CD4-positive, alpha-beta memory T cell (primary cell): ENCODE measurements at regions not wholly inside any gene's neighbourhood (a gene's known extent, or its start where the extent isn't known, plus 50 kb on each side); places are given as distances from the start of the nearest gene placed in this dataset.
"Not testable (repeated sequence)": the region's sequence is repeated elsewhere in the genome, so short reads cannot be mapped to it uniquely, and the experiment has no call there.

Experiments used
- CTCF ChIA-PET: fragments of 350-600 bp; sonication (Branson Sonifier 250); formaldehyde crosslinking; loops from one replicate; lab custom pipeline; 2021; ENCODE audit warnings: inconsistent platforms; ENCODE audit not compliant: partially characterized antibody; lab: Charles Lee
- POLR2A ChIA-PET: fragments of 350-600 bp; sonication (Branson Sonifier 250); formaldehyde crosslinking; loops from one replicate; lab custom pipeline; 2021; ENCODE audit not compliant: partially characterized antibody; lab: Charles Lee
- DNase-seq, 5 donors: peaks; one replicate each; pipeline versions ENCODE4 v3.0.0 to v3.0.0-alpha.2; 2020 to 2022; ENCODE audit warnings: mixed read lengths in 1 of 5
- H3K27ac ChIP-seq: one replicate; pipeline ENCODE4 v1.7.0; 2013; ENCODE audit warnings: low read depth, low read length
- H3K27me3 ChIP-seq: 2 replicates; pipeline ENCODE4 v1.7.0; 2013; ENCODE audit warnings: mild to moderate bottlenecking, low read length, moderate library complexity; ENCODE audit not compliant: insufficient read depth
- H3K36me3 ChIP-seq: 2 replicates; pipeline ENCODE4 v1.7.0; 2013; ENCODE audit warnings: mild to moderate bottlenecking, low read length, moderate library complexity; ENCODE audit not compliant: insufficient read depth
- H3K4me1 ChIP-seq: 2 replicates; pipeline ENCODE4 v1.7.0; 2013; ENCODE audit warnings: mild to moderate bottlenecking, low read length, moderate library complexity; ENCODE audit not compliant: insufficient read depth
- H3K4me3 ChIP-seq, 2 donors: one replicate each; pipeline ENCODE4 v1.7.0; 2013; ENCODE audit warnings: low read length in 2 of 2, mild to moderate bottlenecking in 1 of 2
- H3K9me3 ChIP-seq, 2 donors: one replicate each; pipeline ENCODE4 v1.7.0; 2013; ENCODE audit warnings: low read length in 2 of 2, control low read depth in 1 of 2; ENCODE audit not compliant: control insufficient read depth in 1 of 2
- H3K27ac Mint-ChIP-seq, 7 donors: one replicate each; pipeline ENCODE4 v1.8.0; 2020 to 2021; ENCODE audit warnings: mixed read lengths in 7 of 7, mild to moderate bottlenecking in 6 of 7, inconsistent platforms in 3 of 7, moderate library complexity in 3 of 7
- H3K27me3 Mint-ChIP-seq, 2 donors: one replicate each; pipeline ENCODE4 v1.8.0; 2020 to 2021; ENCODE audit warnings: mixed read lengths in 2 of 2
- H3K36me3 Mint-ChIP-seq, 2 donors: one replicate each; pipeline ENCODE4 v1.8.0; 2020 to 2021; ENCODE audit warnings: mixed read lengths in 2 of 2, inconsistent platforms in 1 of 2, mild to moderate bottlenecking in 1 of 2
- H3K4me1 Mint-ChIP-seq, 4 donors: one replicate each; pipeline ENCODE4 v1.8.0; 2020 to 2021; ENCODE audit warnings: mixed read lengths in 4 of 4, mild to moderate bottlenecking in 1 of 4
- H3K4me3 Mint-ChIP-seq, 8 donors: one replicate each; pipeline ENCODE4 v1.8.0; 2020 to 2021; ENCODE audit warnings: mixed read lengths in 8 of 8, mild to moderate bottlenecking in 7 of 8, moderate library complexity in 6 of 8, inconsistent platforms in 3 of 8
- H3K9me3 Mint-ChIP-seq, 8 donors: one replicate each; pipeline ENCODE4 v1.8.0; 2020 to 2021; ENCODE audit warnings: mixed read lengths in 8 of 8, mild to moderate bottlenecking in 5 of 8, inconsistent platforms in 3 of 8, moderate library complexity in 1 of 8
- intact Hi-C: fragments of 100-400 bp; cut with micrococcal nuclease; formaldehyde crosslinking; loops from one replicate; pipeline ENCODE4 v1.15.1; 2023

- H3K9me3 ChIP-seq, result no peaks in the 10 kb centered on the region
- Mint-ChIP-seq H3K27me3 (no peaks in the 10 kb centered on the region), H3K9me3 (peaks cover 0 to 6% (median 3%) of the 10 kb centered on the region in 8 donors), H3K27ac (no peak overlapping the region), H3K36me3 (no peaks in the 10 kb centered on the region), H3K4me3 (no peak overlapping the region), H3K4me1 (no peaks in the 10 kb centered on the region)
- H3K4me1 ChIP-seq, result no peaks in the 10 kb centered on the region
- H3K4me3 ChIP-seq, result no peak overlapping the region
- H3K27ac ChIP-seq, result no peak overlapping the region
- H3K27me3 ChIP-seq, result no peaks in the 10 kb centered on the region
- CTCF ChIA-PET, result no interaction called here
- intact Hi-C loops, result no loop called here
- H3K36me3 ChIP-seq, result no peaks in the 10 kb centered on the region
- no peak for DNase-seq
- POLR2A ChIA-PET, result no interaction called here
Observed at GRCh38 chr4:94011190-94011589, 182.6 kb downstream of the ATOH1 start.

- H3K27me3 ChIP-seq, result no peaks in the 10 kb centered on the region
- H3K4me1 ChIP-seq, result no peaks in the 10 kb centered on the region
- H3K4me1 Mint-ChIP-seq, result no peaks in the 10 kb centered on the region
- no peak for DNase-seq
- H3K4me3 Mint-ChIP-seq, result no peak overlapping the region
- no peaks in the 10 kb centered on the region for H3K9me3 ChIP-seq
- intact Hi-C loops, result no loop called here
- no peak overlapping the region for H3K27ac Mint-ChIP-seq
- peaks cover 0 to 8% (median 4%) of the 10 kb centered on the region in 8 donors for H3K9me3 Mint-ChIP-seq
- H3K4me3 ChIP-seq, result no peak overlapping the region
- H3K36me3 ChIP-seq, result no peaks in the 10 kb centered on the region
- no peak overlapping the region for H3K27ac ChIP-seq
- no peaks in the 10 kb centered on the region for H3K27me3 Mint-ChIP-seq
- ChIA-PET CTCF (no interaction called here), POLR2A (no interaction called here)
- H3K36me3 Mint-ChIP-seq, result no peaks in the 10 kb centered on the region
Observed at GRCh38 chr4:94014484-94015136, 186.1 kb downstream of the ATOH1 start.

- Mint-ChIP-seq H3K27me3 (no peaks in the 10 kb centered on the region), H3K36me3 (no peaks in the 10 kb centered on the region), H3K4me3 (no peak overlapping the region), H3K9me3 (peaks cover 0 to 8% (median 4%) of the 10 kb centered on the region in 8 donors), H3K4me1 (no peaks in the 10 kb centered on the region), H3K27ac (no peak overlapping the region)
- Histone ChIP-seq H3K4me1 (no peaks in the 10 kb centered on the region), H3K9me3 (no peaks in the 10 kb centered on the region), H3K4me3 (no peak overlapping the region), H3K27ac (no peak overlapping the region), H3K36me3 (no peaks in the 10 kb centered on the region), H3K27me3 (no peaks in the 10 kb centered on the region)
- intact Hi-C loops, result no loop called here
- ChIA-PET CTCF (no interaction called here), POLR2A (no interaction called here)
- DNase-seq, result no peak
Observed at GRCh38 chr4:94015956-94016355, 187.4 kb downstream of the ATOH1 start.

- Mint-ChIP-seq H3K9me3 (peaks cover 0 to 12% (median 1%) of the 10 kb centered on the region in 8 donors), H3K4me1 (no peaks in the 10 kb centered on the region), H3K27me3 (peaks cover 0 to 2% of the 10 kb centered on the region in 2 donors), H3K4me3 (no peak overlapping the region), H3K27ac (no peak overlapping the region), H3K36me3 (no peaks in the 10 kb centered on the region)
- POLR2A ChIA-PET, result no interaction called here
- Histone ChIP-seq H3K9me3 (no peaks in the 10 kb centered on the region), H3K4me3 (no peak overlapping the region), H3K27ac (no peak overlapping the region), H3K36me3 (no peaks in the 10 kb centered on the region), H3K27me3 (no peaks in the 10 kb centered on the region), H3K4me1 (no peaks in the 10 kb centered on the region)
- intact Hi-C loops, result no loop called here
- CTCF ChIA-PET, result no interaction called here
- DNase-seq, result no peak
Observed at GRCh38 chr4:94032754-94033153, 174.9 kb upstream of the SMARCAD1 start.

- H3K4me1 ChIP-seq, result no peaks in the 10 kb centered on the region
- ChIA-PET CTCF (no interaction called here), POLR2A (no interaction called here)
- peaks cover 0 to 2% of the 10 kb centered on the region in 2 donors for H3K27me3 Mint-ChIP-seq
- H3K27me3 ChIP-seq, result no peaks in the 10 kb centered on the region
- no peaks in the 10 kb centered on the region for H3K4me1 Mint-ChIP-seq
- no peak overlapping the region for H3K4me3 ChIP-seq
- intact Hi-C loops, result no loop called here
- no peaks in the 10 kb centered on the region for H3K9me3 ChIP-seq
- no peaks in the 10 kb centered on the region for H3K9me3 Mint-ChIP-seq
- no peak for DNase-seq
- no peak overlapping the region for H3K4me3 Mint-ChIP-seq
- no peak overlapping the region for H3K27ac Mint-ChIP-seq
- no peaks in the 10 kb centered on the region for H3K36me3 ChIP-seq
- no peaks in the 10 kb centered on the region for H3K36me3 Mint-ChIP-seq
- no peak overlapping the region for H3K27ac ChIP-seq
Observed at GRCh38 chr4:94036964-94037363, 170.7 kb upstream of the SMARCAD1 start.

- Mint-ChIP-seq H3K4me3 (no peak overlapping the region), H3K36me3 (no peaks in the 10 kb centered on the region), H3K4me1 (no peaks in the 10 kb centered on the region), H3K27me3 (no peaks in the 10 kb centered on the region), H3K27ac (no peak overlapping the region), H3K9me3 (peaks cover 0 to 2% (median 0%) of the 10 kb centered on the region in 8 donors)
- no peak overlapping the region for H3K27ac ChIP-seq
- POLR2A ChIA-PET, result no interaction called here
- no peaks in the 10 kb centered on the region for H3K4me1 ChIP-seq
- intact Hi-C loops, result no loop called here
- CTCF ChIA-PET, result no interaction called here
- DNase-seq, result no peak
- H3K36me3 ChIP-seq, result no peaks in the 10 kb centered on the region
- H3K9me3 ChIP-seq, result no peaks in the 10 kb centered on the region
- H3K4me3 ChIP-seq, result no peak overlapping the region
- no peaks in the 10 kb centered on the region for H3K27me3 ChIP-seq
Observed at GRCh38 chr4:94038195-94038594, 169.5 kb upstream of the SMARCAD1 start.

- no peaks in the 10 kb centered on the region for H3K36me3 ChIP-seq
- peaks cover 0 to 6% (median 2%) of the 10 kb centered on the region in 8 donors for H3K9me3 Mint-ChIP-seq
- H3K4me1 Mint-ChIP-seq, result no peaks in the 10 kb centered on the region
- DNase-seq, result no peak
- H3K27ac ChIP-seq, result no peak overlapping the region
- ChIA-PET POLR2A (no interaction called here), CTCF (no interaction called here)
- no peak overlapping the region for H3K4me3 ChIP-seq
- H3K27me3 Mint-ChIP-seq, result no peaks in the 10 kb centered on the region
- H3K27me3 ChIP-seq, result no peaks in the 10 kb centered on the region
- intact Hi-C loops, result no loop called here
- no peak overlapping the region for H3K27ac Mint-ChIP-seq
- H3K9me3 ChIP-seq, result no peaks in the 10 kb centered on the region
- no peaks in the 10 kb centered on the region for H3K4me1 ChIP-seq
- no peaks in the 10 kb centered on the region for H3K36me3 Mint-ChIP-seq
- no peak overlapping the region for H3K4me3 Mint-ChIP-seq
Observed at GRCh38 chr4:94039226-94039625, 168.4 kb upstream of the SMARCAD1 start.

- H3K4me1 ChIP-seq, H3K36me3 ChIP-seq, POLR2A ChIA-PET, CTCF ChIA-PET, H3K27ac Mint-ChIP-seq, H3K4me3 ChIP-seq, intact Hi-C loops, H3K4me1 Mint-ChIP-seq, H3K9me3 ChIP-seq, H3K36me3 Mint-ChIP-seq, H3K27me3 ChIP-seq, DNase-seq, H3K27me3 Mint-ChIP-seq, H3K4me3 Mint-ChIP-seq, H3K27ac ChIP-seq: not testable (repeated sequence)
- peaks cover 2 to 17% (median 10%) of the 10 kb centered on the region in 8 donors for H3K9me3 Mint-ChIP-seq
Observed at GRCh38 chr4:94044471-94044870, 163.2 kb upstream of the SMARCAD1 start.
